ENCODE measurements at regions not wholly inside any gene's neighbourhood (a gene's known extent, or its start where the extent isn't known, plus 50 kb on each side); places are given as distances from the start of the nearest gene placed in this dataset.
"Not testable (repeated sequence)": the region's sequence is repeated elsewhere in the genome, so short reads cannot be mapped to it uniquely, and the experiment has no call there.

- no peak for DNase-seq (ENCODE audit: low read depth)
- TF ChIP-seq CTCF (IDR thresholded peaks at IDR 0.05; ENCODE audit: insufficient read depth, low read depth, low read length, missing control alignments) = no peak
- H3K4me3 ChIP-seq (ENCODE audit: low read depth, low read length) = no peak overlapping the region
Measured at GRCh38 chr16:79834720-79835119, 234.2 kb upstream of the MAF start.

GRCh38 chr16:79834003-79834402 is 233.5 kb upstream of the MAF start:
- not testable (repeated sequence) for DNase-seq (ENCODE audit: low read depth); H3K4me3 ChIP-seq (ENCODE audit: low read depth, low read length)

GRCh38 chr16:79833559-79833958 is 233.0 kb upstream of the MAF start:
- H3K4me3 ChIP-seq (ENCODE audit: low read depth, low read length) = no peak overlapping the region
- no peak for DNase-seq (ENCODE audit: low read depth)
- no peak for TF ChIP-seq CTCF (IDR thresholded peaks at IDR 0.05; ENCODE audit: insufficient read depth, low read depth, low read length, missing control alignments)

- no peak for DNase-seq (ENCODE audit: low read depth)
- no peak for TF ChIP-seq CTCF (IDR thresholded peaks at IDR 0.05; ENCODE audit: insufficient read depth, low read depth, low read length, missing control alignments)
- no peak overlapping the region for H3K4me3 ChIP-seq (ENCODE audit: low read depth, low read length)
Measured at GRCh38 chr16:79826732-79827475, 226.4 kb upstream of the MAF start.

- no peak overlapping the region for H3K4me3 ChIP-seq (ENCODE audit: low read depth, low read length)
- no peak for DNase-seq (ENCODE audit: low read depth)
- no peak for TF ChIP-seq CTCF (IDR thresholded peaks at IDR 0.05; ENCODE audit: insufficient read depth, low read depth, low read length, missing control alignments)
Measured at GRCh38 chr16:79825002-79825401, 224.5 kb upstream of the MAF start.

GRCh38 chr16:79823639-79824038 is 223.1 kb upstream of the MAF start:
- DNase-seq (ENCODE audit: low read depth) = no peak
- H3K4me3 ChIP-seq (ENCODE audit: low read depth, low read length) = no peak overlapping the region
- TF ChIP-seq CTCF (IDR thresholded peaks at IDR 0.05; ENCODE audit: insufficient read depth, low read depth, low read length, missing control alignments) = no peak

- TF ChIP-seq CTCF (IDR thresholded peaks at IDR 0.05; ENCODE audit: insufficient read depth, low read depth, low read length, missing control alignments) = no peak
- no peak for DNase-seq (ENCODE audit: low read depth)
- no peak overlapping the region for H3K4me3 ChIP-seq (ENCODE audit: low read depth, low read length)
Measured at GRCh38 chr16:79821911-79822310, 221.4 kb upstream of the MAF start.

All from GM12865 (cell line).